LNCaP clone FGC (cell line): ENCODE measurements at regions not wholly inside any gene's neighbourhood (a gene's known extent, or its start where the extent isn't known, plus 50 kb on each side); places are given as distances from the start of the nearest gene placed in this dataset.

Experiments
- DNase-seq: peaks from one replicate; pipeline ENCODE4 v3.0.0-alpha.2; 2011; ENCODE audit warnings: low read depth
- H3K4me3 ChIP-seq: 2 replicates; pipeline ENCODE4 v1.5.1; 2011; ENCODE audit warnings: mild to moderate bottlenecking, low read depth, low read length, control low read depth
- CTCF ChIP-seq: IDR thresholded peaks from 2 replicates; pipeline ENCODE4 v1.5.1; 2012; ENCODE audit warnings: mild to moderate bottlenecking; ENCODE audit not compliant: control insufficient read depth, insufficient read depth; ENCODE audit errors: extremely low read depth

- no peak for DNase-seq
- TF ChIP-seq CTCF: no peak
- no peak overlapping the region for H3K4me3 ChIP-seq
These were observed 510.0 kb downstream of the NLGN4X start for GRCh38 chrX:5718651-5719050.

GRCh38 chrX:5716666-5717065 is 512.0 kb downstream of the NLGN4X start:
- DNase-seq: no peak
- TF ChIP-seq CTCF: no peak
- no peak overlapping the region for H3K4me3 ChIP-seq

- H3K4me3 ChIP-seq: no peak overlapping the region
- no peak for TF ChIP-seq CTCF
These were observed 520.4 kb downstream of the NLGN4X start for GRCh38 chrX:5708251-5708650.

GRCh38 chrX:5702890-5703289 is 525.8 kb downstream of the NLGN4X start:
- DNase-seq: no peak
- no peak overlapping the region for H3K4me3 ChIP-seq
- no peak for TF ChIP-seq CTCF

More at GRCh38 chrX:5708251-5708650, 520.4 kb downstream of the NLGN4X start:
- no peak for DNase-seq

GRCh38 chrX:5695971-5696370 is 532.7 kb downstream of the NLGN4X start:
- no peak for TF ChIP-seq CTCF
- H3K4me3 ChIP-seq: no peak overlapping the region
- DNase-seq: no peak

- no peak for DNase-seq
- no peak for TF ChIP-seq CTCF
- H3K4me3 ChIP-seq: no peak overlapping the region
These were observed 544.7 kb downstream of the NLGN4X start for GRCh38 chrX:5683996-5684395.

- TF ChIP-seq CTCF: no peak
- DNase-seq: no peak
- H3K4me3 ChIP-seq: no peak overlapping the region
These were observed 547.5 kb downstream of the NLGN4X start for GRCh38 chrX:5681159-5681558.
